Neural cell (in vitro differentiated cells): ENCODE measurements at regions not wholly inside any gene's neighbourhood (a gene's known extent, or its start where the extent isn't known, plus 50 kb on each side); places are given as distances from the start of the nearest gene placed in this dataset.
"Not testable (repeated sequence)": the region's sequence is repeated elsewhere in the genome, so short reads cannot be mapped to it uniquely, and the experiment has no call there.

Experiments used
- CTCF ChIP-seq: fragments of 450-650 bp; IDR thresholded peaks from 2 replicates; pipeline ENCODE4 v1.5.1; 2014; ENCODE audit warnings: antibody characterized with exemption, mild to moderate bottlenecking, moderate library complexity; ENCODE audit not compliant: poor library complexity, severe bottlenecking
- EP300 ChIP-seq: fragments of 450-650 bp; conservative IDR thresholded peaks from 2 replicates; pipeline ENCODE4 v1.6.1; 2014; ENCODE audit warnings: antibody characterized with exemption, mild to moderate bottlenecking, moderate library complexity; ENCODE audit not compliant: poor library complexity, severe bottlenecking
- MXI1 ChIP-seq: fragments of 450-650 bp; conservative IDR thresholded peaks from 2 replicates; pipeline ENCODE4 v1.6.1; 2014; ENCODE audit warnings: antibody characterized with exemption, mild to moderate bottlenecking; ENCODE audit not compliant: poor library complexity, severe bottlenecking
- REST ChIP-seq: IDR thresholded peaks from 2 replicates; pipeline ENCODE4 v1.6.1; 2012; ENCODE audit warnings: borderline replicate concordance

GRCh38 chr9:42300124-42300523, 116.7 kb downstream of the SPATA31A6 start:
- not testable (repeated sequence) for TF ChIP-seq MXI1, CTCF, REST, EP300
